ENCODE measurements at regions not wholly inside any gene's neighbourhood (a gene's known extent, or its start where the extent isn't known, plus 50 kb on each side); places are given as distances from the start of the nearest gene placed in this dataset.
"Not testable (repeated sequence)": the region's sequence is repeated elsewhere in the genome, so short reads cannot be mapped to it uniquely, and the experiment has no call there.

DNA sequence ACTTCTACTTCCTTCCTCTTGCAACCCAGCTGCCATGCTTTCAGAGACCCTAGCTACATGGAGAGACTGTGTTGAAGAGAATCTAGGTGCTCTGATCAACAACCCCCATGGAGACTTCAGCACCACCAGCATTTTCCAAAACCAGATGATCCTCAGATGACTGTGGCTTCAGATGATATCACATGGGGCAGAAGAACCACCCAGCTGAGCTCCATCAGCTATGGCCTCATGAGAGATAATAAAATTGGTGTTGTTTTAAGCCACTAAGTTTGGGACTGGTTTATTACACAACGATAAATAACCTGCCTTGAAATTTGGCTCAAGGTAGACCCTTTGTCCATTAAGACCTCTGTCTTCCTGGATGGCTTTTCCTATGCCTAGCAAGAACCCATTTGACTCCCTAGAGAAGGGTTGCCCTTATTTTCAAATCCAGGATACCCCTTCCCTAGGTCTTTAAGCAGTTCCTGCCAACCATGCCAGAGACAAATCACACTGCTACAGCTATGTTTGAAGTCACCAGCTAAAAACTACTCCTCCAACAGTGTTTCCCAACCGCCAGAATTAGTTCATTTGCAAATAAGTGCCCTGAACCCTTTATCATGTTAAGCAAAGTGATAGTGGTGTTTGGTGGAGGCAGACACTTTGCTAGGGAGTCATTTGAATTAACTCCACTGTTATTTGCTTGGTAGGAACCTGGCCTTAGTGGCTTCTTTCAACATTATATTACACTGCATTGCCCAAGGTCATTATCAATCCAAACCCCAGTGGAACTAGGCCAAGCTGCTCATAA lies 136.9 kb upstream of the PALS2 start:
- DNase-seq, result no peak

DNA sequence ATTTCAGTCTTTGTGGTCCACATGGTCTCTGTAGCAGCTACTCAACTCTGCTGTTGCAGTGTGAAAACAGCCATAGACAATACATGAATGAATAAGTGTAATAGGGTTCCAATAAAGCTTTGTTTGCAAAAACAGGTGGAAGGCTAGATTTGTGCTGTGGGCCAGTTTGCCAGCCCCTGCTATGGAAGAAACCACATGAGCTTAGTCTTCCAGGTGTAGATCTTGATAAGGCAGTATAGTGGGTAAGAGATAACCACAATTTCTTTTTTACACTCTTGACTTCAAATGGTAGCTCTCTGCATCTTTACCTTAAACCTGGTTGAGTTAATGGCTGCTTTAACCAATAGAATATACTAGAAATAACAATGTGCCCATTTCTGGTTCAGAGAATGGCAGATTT lies 135.0 kb upstream of the PALS2 start:
- no peak for DNase-seq

DNA sequence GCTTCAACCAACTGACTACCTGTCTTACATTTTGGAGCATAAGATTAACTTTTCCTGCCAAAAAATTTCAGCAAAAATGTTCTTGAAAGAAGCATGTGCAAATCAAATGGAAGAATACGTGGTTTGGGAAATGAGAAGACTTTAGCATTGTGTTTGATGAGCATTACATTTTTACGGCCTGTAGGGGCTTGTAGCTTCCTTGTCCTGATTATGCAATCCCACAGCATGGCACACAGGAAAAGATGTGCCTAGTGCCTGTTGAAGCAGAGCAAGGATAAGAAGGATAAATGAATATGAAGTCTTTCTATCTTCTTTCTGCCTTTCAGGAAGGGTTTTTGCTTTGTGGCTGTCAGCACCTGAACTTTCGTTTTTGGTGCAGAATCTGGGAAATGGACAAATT lies 134.1 kb upstream of the PALS2 start:
- not testable (repeated sequence) for DNase-seq

DNA sequence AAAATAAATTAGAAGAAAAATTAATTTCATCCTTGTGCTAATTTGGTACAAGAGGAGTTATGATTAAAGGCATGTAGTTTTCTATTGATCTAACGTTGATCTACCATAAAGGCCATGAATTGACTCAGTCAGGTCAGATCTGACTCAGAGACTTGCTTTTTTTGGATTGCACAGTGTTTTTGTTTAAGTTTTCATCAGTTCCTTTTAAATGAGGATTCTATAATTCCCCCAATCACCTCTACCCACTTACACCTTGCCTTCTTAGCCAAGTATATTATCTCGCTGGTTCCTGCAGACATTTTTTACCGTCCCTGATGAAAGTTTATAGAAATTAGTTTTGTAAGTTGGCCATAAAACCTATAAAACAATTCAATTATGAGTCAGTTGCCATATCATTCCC lies 132.4 kb upstream of the PALS2 start:
- DNase-seq, result no peak

DNA sequence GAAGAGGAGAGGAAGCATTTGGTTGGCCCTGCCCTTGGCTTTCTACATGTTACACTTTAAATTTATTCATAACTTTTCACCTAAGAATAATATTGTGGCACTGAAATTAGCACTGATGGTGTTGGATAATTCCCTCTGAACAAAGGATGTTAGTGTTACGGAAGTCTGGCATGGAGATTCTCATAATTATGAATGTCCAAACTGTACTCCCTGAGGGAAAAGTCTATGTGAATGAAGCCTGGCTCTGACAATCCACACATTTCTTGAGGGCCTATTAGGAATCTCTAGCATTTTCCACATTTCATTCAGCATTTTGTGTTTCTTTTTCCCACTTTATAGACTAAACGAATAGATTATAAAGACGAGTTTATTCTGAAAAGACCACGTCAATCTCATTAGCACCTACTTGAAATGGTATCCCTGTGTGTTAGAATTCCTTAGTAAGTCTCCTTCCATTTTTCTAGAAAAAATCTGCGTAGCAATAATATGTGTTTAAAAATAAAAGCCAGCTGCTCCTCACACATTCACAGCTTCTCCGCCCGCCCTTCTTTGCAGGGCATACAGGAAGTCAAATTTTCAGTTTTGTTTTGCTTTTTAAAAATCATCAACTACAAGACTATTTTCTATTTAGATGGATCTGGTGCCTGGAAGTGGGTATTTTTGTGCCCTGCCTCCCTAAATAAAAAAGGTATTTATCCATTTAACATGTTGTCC lies 131.8 kb upstream of the PALS2 start:
- no peak for DNase-seq

DNA sequence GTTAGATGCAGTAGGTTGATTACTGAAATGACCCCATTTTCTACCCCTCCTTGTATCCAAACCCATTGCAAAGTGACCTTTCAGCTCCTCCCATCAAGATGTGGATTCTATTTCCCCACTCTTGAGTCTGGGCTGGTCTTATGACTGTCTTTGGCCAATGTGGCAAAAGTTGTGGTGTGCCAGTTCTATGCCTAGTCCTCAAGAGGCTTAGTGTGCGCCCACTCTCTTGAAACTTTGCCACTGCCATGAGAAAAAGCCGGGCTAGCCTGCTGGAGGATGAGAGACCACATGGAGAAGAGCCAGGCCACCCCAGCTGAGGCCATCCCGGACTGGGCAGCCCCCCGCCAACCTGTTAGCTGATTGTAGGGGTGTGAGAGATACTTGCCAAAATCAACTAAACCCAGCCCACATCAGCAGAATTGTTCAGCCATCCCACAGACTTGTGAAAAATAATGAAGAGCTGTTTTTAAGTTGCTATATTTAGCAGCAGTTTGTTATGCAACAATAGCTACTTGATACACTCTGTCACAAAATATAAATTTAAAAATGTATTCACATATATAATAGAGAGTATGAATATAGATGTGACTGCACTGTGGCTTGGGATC lies 131.0 kb upstream of the PALS2 start:
- DNase-seq, result no peak

DNA sequence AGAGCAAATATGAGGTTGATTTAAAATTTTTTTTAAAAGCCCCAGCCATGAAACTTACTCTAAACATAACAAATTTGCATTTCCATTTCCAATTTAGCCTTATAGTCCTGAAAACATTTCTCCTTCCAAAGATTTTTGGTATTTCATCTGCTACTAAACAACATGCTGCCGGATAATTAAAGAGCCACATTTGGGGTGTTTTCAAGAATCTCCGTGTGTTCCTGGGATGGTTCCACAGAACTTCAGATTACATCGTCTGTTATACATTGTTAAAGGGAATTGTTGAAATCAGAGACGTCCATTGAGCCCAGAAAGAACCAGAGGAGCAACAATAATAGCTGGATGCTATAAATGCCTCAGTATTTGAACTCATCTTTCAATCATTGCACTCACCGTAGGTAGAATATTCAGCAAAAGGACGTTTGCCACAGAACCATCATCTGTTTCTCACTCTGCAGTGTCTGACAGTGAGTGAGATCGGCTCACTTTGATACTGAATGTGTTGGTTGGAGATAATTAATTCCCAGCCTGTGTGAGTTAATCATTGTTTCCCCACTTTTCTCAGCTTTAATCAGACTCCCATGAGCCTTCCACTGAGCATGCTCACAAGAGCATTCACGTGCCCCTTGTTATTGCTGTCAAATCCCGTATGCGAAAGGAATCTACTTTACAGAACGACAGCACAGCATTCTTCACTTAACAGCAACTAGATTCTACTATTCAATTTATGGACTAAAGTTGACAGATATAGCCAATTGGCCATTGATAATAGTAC lies 128.4 kb upstream of the PALS2 start:
- DNase-seq, result no peak

DNA sequence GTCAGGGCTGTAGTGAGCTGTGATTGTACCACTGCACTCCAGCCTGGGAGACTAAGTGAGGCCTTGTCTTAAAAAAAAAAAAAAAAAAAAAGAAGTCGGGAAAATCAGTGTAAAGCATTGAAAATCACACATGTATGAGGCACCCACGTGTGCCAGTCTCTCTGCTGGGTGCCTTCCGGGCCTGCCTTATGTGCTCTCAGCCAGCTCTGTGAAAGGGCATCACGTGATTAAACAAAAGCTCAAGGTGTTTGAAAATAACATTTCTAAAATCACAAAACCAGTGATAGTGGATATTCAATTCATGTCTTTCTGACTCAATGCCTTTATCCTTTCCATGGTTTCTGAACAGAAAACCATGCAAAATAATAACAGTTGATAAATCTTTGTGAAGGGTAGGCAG lies 125.2 kb upstream of the PALS2 start:
- DNase-seq, result no peak

DNA sequence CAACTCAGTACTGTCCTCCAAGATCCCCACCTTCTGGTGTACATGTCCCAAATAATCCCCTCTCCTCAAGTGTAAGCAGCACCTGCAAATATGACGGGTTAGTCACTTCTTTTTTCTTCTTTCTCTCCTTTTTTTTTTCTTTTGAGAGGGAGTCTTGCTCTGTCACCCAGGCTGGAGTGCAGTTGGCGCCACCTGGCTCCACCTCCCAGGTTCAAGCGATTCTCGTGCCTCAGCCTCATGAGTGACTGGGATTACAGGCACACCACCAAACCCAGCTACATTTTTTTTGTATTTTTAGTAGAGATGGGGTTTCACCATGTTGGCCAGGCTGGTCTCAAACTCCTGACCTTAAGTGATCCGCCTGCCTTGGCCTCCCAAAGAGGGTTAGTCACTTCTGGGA lies 123.8 kb upstream of the PALS2 start:
- DNase-seq, result not testable (repeated sequence)

DNA sequence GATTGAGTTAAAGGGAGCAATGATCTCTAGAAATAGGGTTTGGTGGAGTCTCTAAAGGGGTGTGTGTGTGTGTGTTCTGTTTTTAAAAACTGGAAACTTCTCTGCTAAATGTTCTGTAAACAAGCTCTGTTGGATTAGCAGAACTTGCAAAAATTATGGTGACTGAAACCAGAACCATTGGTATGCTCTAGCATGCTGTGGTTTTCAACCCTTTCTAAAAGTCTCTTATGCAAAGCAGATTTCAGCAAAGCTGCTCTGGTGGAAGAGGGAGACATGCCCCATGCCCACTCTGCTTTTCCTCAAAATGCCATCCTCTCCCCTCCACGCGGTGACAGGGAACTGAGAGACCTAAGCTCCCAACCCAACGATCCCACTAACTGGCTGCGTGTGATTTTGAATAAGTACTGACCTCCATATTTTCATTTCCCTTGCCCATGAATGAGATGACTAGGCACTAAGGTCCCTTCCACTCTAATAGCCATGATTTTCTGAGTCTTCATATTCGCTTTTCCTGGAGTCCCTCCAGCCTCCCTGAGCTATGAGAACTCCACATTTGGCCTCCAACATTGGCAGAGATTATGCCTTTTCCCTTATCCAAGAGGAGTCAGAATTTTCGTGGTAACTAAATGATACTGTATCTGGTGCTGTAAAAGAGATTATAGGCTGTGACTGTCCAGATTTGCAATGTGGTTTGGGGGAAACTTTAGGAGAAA lies 117.3 kb upstream of the PALS2 start:
- DNase-seq, result no peak

DNA sequence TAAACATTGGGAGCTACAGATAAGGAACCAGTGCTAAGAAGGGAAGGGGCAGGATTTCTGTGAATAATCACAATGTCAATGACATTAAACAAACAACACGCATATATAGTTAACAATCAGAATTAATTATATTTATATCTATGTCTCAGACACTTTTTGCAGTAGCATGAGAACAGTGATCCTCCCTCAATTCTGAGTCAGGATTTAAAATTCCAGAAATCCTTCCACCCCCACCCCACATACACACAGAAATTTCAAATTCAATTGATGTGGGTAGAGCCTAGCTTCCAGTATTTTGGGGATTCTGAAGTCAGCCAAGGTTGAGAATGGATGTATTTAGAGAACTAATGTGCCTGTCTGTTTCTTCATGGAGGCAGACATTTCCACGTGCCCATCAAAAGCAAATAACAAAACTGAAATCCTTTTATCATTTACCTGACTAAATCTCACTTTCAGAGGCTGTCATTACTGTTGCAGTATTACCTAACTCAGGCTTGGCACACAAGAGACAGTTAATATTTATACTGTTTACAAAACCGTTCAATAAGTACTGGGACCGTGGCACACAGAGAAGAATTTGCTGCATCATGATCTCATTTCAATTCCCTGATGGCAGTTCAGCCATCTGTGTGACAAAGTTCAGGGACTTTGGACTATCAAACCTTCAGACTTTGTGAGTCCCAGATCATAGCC lies 116.6 kb upstream of the PALS2 start:
- DNase-seq, result no peak

DNA sequence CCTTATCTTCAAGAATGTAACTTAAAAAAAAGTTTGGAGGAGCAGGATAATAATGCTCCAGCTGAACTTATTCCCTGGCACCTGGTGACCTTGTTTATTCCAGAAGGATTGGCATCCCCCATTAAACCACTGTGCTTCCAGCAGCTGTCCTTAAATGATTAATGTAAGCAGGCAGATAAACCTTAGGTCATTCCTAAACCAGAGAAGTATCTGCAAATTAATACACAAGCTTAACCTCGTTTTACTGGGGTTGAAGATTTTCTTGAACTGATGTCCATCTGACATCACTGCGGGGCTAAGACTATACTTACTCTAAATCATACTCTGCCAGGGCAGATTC lies 116.1 kb upstream of the PALS2 start:
- DNase-seq, result no peak

DNA sequence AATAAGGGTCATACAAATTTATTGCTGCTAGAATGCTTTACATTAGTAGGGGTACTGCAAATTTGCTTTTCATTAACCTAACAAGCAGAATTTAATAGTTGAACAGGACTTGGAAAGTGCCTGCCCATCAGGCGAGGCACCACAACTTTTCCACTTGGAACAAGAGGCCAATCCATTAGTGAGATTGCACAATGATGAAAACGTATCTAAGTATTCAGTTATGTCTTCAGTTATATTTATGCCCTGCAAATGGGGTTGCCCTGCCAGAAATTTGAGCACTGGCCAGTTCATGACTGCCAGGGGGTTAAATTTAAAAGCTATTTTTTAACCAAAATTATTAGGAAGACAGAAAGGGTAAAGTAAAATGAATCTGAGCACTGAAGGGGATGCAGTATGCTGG lies 111.1 kb upstream of the PALS2 start:
- DNase-seq, result no peak

DNA sequence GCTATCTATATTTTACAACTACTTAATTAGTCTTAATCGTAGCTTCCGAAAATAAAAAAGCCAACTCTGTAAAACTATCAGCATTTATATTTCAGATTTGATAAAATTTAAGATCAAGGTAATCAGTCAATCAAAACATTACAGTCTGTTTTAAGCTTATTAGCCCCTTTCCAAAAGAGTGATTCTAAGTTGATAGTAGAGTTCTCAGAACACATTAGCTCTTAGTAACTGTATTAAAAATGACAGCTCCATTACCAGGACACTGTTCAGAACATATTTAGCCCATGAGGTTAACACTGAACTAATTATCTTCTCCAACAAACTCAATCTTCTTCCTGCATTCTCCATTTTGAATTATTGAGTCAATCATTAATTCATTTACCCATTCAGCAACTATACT lies 110.3 kb upstream of the PALS2 start:
- no peak for DNase-seq

DNA sequence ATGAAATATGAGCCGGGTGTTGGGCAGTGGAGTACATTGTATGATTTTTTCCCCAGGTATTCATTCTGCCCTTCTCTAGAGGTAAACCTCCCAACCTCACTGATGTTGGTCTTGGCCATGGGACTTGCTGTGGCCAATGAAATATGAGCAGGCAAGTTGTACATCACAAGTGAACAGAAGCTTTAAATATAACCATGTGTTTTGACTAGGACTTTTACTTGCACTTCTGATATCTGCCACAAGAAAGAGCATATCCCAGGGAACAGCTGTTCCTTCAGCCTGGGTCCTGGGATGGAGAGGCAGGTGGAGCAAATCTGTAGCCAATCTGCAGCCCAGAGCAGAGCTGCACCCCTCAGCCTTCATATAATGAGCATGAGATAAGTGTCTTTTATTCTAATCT lies 109.8 kb upstream of the PALS2 start:
- DNase-seq, result no peak

DNA sequence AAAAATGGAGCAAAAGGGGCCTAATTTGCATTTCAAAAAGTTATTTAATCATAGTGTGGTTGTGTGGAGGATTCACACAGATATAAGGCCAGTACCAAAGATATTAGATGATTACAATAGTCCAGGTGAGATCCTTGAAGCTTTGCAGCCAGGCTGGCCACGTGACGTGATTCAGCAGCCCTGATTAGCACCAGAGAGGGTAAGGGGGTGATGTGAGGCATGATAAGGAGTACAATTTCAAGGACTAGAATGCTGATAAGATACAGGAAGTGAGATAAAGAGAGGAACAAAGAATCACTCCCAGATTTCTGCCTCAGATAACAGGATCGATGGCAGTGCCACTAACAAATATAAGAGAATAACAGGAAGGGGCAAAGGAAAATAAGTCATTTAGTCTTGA lies 108.4 kb upstream of the PALS2 start:
- DNase-seq, result no peak

DNA sequence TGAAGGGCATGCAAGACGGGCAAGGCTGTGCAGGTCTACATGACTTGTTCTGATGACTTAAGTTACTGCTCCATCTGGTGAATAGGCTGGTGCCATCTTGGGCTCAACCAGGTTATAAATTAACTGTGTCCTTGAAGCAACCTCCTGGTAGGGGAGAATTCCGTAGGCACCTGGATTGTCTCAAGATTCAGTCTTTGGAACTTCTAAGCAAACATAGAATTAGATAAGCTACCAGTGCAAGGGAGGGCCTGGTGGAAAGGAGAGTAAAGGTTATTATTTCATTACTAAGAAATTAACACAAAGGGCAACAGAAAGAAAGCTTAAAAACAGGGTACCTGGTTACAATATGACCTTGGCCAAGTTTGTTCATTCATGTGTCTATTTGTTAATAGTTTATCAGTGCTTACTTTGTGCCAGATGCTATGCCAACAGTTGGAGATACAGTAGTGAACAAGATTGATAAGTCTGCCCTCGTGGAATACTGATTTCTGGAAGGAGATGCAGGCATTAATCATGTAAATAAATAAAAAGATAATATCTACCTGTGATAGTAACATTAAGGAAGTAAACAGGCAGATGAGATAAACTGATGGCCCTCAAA lies 107.0 kb upstream of the PALS2 start:
- no peak for DNase-seq

DNA sequence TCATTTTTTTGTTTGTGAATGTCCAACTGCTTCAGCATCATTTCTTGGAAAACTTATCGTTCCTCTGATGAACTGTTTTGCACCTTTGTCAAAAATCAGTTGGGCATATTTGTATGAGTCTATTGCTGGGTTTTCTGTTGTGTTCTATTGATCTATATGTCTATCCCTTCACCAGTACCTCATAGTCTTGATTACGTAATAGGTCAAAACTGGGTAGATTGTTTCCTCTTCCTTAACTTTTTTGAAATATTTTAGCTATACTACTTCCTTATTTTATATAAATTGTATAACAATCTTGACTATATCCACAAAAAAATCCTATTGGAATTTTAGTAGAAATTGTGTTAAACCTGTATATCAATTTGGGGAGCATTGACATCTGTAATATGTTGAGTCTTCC lies 104.1 kb upstream of the PALS2 start:
- no peak for DNase-seq

DNA sequence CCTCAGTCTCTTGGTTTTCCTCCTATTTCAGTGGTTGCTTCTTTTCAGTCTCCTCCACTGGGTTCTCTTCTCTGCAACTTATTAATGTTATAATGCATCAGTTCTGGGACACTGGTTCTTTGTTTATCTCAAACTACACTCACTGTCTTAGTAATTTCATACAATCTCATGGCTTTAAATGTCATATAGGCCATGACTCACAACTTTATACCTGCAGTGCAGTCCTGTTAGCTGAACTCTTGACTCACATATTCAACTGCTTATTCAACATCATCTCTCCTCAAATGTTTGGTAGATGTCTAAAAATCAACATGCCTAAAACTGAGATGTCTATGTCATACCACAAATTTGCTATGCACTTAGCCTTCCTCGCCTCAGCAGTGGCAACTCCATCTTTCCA lies 101.2 kb upstream of the PALS2 start:
- no peak for DNase-seq

DNA sequence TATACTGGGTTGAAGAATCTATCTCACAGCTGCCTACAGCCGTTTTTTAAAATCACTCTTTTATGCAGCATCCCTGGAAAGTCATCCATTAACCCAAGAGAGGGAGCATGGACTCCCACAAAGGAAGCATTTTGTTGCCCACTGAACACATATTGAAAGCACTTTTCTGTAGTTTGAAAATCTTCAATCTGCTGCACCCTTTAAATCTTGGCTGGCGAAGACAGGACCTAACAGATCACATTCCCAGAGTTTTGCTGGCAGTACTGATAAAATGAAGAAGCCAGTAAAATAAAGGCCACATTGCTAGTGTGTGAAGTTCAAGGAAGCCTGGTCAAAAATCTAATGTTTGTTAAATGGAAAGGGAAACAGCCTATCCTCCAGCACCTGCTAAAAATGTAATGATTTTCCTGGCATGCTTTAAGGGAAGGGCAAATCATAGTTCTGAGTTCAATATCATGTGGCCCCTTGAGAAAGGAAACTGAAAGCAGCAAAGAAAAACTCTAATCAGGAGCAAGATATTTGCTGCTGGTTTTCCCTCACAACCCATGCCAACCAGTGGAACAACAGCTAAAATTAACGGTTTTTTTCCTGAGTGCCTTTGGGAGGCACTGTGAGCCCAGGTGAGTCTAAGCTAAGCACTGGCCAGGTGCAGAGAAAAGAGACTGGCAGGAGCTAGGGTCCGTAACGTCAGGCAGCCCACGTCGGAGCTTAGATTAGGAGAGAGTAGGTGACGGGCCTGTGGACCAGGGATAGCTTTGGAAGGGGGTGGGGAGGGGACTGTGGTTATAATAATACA lies 97.9 kb upstream of the PALS2 start:
- no peak for DNase-seq

DNA sequence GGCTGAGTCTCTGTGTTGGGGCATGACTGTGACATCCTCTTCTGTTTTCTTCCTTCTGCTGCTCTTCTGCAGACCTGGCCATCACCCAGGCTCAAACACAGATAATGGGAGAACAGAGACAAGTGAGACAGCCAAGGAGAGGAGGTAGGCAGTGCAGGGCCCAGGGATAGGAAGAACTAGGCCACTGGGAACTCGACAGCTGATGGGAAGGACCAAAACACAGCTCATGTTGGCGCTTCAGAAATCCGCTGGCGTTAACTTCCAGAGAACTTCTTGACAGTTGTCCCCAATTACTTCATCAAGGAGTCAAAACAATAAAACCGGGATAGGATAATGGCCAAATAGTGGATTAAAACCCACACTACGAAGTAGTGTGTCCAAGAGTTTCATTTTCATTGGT lies 97.0 kb upstream of the PALS2 start:
- DNase-seq, result no peak
